Epidermal melanocyte (primary cell): ENCODE measurements at regions not wholly inside any gene's neighbourhood (a gene's known extent, or its start where the extent isn't known, plus 50 kb on each side); places are given as distances from the start of the nearest gene placed in this dataset.

Experiments
- DNase-seq: peaks from one replicate; pipeline ENCODE4 v3.0.0; 2011; ENCODE audit warnings: low spot score; ENCODE audit not compliant: insufficient read length

GRCh38 chr2:145265244-145265643 lies 745.3 kb upstream of the ZEB2 start:
- DNase-seq, result no peak

DNA sequence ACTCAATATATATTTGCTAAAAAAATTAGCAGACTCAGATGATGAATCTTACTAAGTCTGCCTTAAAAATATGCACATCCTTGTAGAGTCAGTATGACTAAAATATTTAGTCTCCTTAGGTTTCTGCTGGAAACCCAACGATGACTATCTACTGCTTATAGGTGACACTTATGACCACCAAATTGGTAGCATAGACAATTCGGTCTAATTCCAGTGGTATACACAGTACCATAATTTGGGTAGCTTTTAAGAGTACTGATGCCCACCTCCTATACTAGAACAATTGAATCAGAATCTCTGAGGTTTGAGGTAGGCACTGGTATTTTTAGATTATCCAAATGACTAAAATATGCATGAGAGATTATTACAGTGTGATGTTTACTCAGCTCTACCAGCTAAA lies 740.8 kb upstream of the ZEB2 start:
- DNase-seq, result no peak

- no peak for DNase-seq
These were observed 740.2 kb upstream of the ZEB2 start for GRCh38 chr2:145260081-145260480.

DNA sequence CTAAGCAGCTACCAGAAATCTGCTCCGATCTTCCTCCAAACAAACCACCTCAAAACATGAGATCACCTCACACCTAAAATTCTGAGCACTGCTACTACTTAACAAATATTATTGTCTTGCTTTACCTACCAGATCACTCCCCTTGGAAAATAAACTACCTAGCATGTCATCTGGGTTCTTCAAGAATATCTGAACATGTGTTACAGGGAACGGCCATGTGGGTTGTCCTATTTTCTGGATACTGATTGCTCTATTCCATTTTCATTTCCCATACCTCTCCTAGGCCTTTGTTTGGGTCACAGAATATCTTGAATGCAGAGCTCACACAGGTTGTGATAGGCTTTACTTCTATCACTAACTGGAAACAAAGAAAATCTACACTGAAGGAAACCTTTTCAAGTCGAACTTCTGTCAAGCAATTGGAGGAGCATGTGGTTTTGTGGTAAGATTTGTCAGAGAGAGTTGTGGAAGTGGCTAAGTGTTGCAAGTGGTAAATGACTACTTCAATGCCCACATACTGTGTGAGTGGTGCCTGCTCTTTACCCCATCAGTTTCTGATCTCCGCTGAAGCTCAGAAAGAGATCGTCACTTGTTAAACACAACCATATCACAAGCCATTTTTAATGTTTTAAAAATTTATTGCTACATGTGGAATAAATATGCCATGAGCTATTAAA lies 739.1 kb upstream of the ZEB2 start:
- DNase-seq, result no peak

DNA sequence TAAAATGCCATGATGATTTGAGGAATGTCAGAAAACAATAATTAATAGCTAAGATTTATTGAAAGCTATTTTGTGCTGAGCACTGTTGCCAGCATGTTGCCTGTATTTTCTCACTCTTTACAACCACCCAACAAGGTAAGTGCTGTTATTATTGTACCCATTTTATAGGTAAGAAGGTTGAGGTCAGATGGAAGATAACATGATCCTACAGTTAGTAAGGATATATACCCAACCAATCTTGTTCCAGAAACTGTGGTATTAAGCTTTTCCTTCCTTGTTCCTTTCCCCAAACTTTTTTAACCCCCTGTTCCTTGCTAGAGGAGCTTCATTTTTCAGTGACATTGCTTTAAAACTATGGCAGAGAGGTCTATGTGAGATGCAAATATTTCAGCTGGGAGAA lies 738.0 kb upstream of the ZEB2 start:
- DNase-seq, result no peak

- no peak for DNase-seq
These were observed 736.6 kb upstream of the ZEB2 start for GRCh38 chr2:145256551-145256950.

DNA sequence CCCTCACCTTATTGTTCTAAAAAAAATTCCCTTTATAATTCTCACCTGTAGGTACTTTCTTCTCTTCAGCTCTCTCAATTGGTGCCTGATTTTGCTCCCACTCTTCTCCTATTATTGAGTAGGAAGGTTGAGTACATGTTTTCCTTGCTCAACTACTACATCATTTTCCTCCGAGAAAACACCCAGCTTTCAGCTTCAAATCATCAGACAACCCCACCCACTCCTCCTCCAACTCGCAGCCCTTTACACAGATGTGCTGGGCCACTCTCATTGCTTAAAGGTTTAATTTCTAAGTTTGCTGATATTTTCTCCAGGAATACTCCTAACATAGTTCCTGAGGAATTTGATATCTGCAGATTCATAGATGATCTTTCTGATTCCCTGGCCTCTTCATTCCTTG lies 734.4 kb upstream of the ZEB2 start:
- DNase-seq, result no peak

DNA sequence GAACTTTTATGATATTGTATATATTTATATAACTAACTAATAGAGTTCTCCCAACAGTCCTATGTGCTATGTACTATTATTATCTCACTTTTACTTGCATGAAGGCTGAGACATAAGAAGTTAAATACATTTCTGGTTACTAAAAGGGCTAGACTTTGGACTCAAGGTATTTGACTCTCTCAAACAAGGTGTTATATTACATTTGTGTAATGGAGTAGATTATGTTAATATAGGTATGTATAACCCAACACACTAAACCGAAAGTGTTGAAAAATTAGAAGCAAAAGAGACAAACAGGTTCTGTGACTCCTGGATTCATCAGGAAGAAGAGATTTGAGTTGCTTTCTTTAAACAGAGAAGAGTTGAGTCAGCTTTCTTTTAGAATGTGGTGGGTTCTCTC lies 733.6 kb upstream of the ZEB2 start:
- DNase-seq, result no peak

- DNase-seq, result no peak
These were observed 725.5 kb upstream of the ZEB2 start for GRCh38 chr2:145245268-145245870.

DNA sequence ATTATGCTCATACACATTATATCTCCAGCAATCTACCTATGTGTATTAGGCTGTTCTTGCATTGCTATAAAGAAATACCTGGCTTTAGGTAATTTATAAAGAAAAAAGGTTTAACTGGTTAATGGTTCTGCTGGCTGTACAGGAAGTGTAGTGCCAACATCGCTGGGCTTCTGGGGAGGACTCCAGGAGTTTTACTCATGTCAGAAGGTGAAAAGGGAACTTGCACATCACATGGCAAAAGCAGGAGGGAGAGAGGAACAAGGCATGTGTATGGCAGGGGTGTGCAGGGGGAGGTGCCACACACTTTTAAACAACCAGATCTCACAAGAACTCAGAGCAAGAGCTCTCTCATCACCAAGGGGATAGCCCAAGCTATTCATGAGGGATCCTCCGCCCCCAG lies 715.4 kb upstream of the ZEB2 start:
- no peak for DNase-seq

- no peak for DNase-seq
These were observed 710.6 kb upstream of the ZEB2 start for GRCh38 chr2:145230546-145230945.

- DNase-seq, result no peak
These were observed 708.6 kb upstream of the ZEB2 start for GRCh38 chr2:145228506-145228905.

GRCh38 chr2:145226901-145227300 lies 707.0 kb upstream of the ZEB2 start:
- no peak for DNase-seq

- DNase-seq, result no peak
These were observed 701.6 kb upstream of the ZEB2 start for GRCh38 chr2:145221516-145221915.

- no peak for DNase-seq
These were observed 701.1 kb upstream of the ZEB2 start for GRCh38 chr2:145221032-145221431.

GRCh38 chr2:145220496-145220895 lies 700.6 kb upstream of the ZEB2 start:
- no peak for DNase-seq

DNA sequence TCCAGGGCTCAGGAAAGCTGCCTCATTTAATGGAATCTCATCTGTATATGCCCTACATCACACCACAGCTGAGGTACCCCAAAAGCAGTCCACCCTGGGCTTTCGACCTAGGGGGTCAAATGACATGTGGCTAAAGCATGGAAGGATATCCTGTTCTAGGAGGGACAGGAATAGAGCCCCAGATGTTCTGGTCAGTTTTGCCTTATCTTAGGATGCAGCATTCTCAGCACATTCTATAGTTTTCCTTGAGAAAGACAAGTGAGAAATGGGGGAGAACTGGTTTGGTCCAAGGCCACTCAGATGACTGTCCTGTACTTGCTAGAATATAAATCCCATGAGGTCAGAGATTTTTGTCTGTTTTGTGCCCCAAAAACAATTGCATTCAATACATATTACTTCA lies 688.0 kb upstream of the ZEB2 start:
- DNase-seq, result no peak

DNA sequence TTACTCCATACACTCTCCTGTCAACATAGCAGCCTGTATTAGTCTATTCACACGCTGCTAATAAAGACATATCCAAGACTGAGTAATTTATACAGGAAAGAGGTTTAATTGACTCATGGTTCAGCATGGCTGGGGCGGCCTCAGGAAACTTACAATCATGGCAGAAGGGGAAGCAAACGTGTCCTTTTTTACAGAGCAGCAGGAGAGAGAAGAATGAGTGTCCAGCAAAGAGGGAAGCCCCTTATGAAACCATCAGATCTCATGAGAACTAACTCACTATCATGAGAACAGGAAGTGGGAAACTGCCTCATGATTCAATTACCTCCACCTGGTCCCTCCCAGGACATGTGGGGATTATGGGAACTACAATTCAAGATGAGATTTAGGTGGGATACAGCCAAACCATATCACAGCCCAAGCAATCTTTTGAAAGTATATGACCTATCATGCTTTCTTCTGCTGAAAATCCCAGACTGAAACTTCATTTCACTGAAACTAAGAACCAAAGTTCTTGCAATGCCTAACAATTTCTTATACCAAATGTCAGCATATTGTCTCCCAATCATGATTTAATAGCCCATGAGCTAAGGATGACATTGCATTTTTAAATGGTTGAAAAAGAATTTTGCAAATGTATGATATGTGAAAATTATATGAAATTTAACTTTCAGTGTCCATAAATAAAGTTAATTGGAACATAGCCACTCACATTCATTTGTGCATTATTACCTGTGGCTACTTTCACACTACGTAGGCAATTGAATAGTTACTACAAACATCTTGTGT lies 686.8 kb upstream of the ZEB2 start:
- no peak for DNase-seq

GRCh38 chr2:145203891-145204290 lies 684.0 kb upstream of the ZEB2 start:
- DNase-seq, result no peak

DNA sequence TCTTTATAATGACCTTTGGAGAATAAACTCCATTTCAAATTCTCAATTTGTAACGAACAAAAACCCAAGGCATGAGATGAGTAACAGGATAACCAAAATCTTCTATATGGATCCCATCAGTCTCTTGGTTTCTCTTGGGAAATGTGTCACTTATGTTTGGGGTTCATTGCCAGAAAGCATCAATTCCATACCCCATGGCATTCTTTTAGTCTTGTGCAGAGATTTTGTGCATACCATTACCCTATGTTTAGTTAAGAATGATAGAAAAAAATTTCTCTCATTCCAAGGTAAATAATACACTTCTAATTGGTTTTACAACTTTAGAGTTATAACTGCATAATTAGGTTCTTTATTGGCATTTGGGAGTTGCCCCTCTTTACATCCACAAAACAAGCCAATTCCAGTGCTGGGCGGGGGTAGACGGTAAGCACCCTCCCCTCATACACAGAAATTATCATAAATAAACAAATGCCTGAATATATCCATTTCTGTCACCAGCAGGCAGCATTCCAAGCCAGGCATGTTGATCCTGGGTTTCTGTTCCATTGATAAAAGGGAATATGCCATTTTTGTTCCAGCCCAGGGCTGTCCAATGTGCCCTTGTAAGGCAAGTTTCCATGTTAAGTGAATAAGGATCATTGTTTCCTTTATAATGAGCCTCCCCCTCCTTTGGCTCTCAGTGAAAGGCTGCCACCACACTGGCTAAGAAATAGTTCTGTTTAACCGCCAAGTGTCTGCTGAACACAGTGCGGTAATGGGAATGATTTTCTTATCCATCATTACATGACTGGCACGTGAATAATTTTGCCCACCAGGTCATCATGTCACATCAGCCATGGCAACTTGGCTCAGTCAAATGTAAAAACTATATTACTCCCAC lies 680.1 kb upstream of the ZEB2 start:
- peak; percentile 63 for DNase-seq

DNA sequence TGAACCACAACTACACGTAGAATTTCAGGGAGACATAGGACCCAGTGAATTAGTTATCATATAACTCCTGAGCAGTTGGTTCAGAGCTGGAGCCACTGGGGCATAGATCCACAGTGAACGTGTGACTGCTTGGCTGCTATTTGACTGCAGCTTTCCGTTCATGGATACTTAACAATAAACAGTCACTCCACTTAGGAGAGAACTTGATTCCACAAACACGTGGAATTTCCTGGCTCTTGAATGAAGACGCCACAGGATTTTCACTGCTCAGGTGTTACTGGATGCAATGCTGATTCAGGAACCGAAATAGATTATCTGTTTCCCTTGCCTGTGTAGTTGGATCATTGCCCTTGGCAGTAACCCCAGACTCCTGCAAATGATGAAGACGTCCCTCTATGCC lies 679.1 kb upstream of the ZEB2 start:
- DNase-seq, result no peak

GRCh38 chr2:145198555-145198954 lies 678.6 kb upstream of the ZEB2 start:
- DNase-seq, result no peak
